Right atrium auricular region (tissue), 2 donors: ENCODE measurements at regions not wholly inside any gene's neighbourhood (a gene's known extent, or its start where the extent isn't known, plus 50 kb on each side); places are given as distances from the start of the nearest gene placed in this dataset.
"Not testable (repeated sequence)": the region's sequence is repeated elsewhere in the genome, so short reads cannot be mapped to it uniquely, and the experiment has no call there.

ENCODE experiments used
- DNase-seq: peaks from one replicate; pipeline ENCODE4 v3.0.0-alpha.2; 2019; ENCODE audit warnings: low spot score
- H3K27ac ChIP-seq, 2 donors: fragments of 200-600 bp; sonication (generic); 1 replicate in 1 of 2; 2 replicates in 1 of 2; pipeline ENCODE4 v1.5.1; 2016 to 2019
- H3K27me3 ChIP-seq, 2 donors: fragments of 200-600 bp; sonication (generic); one replicate each; pipeline versions ENCODE4 v1.5.1 to v1.6.0; 2017 to 2019
- H3K36me3 ChIP-seq: fragments of 200-600 bp; sonication (generic); one replicate; pipeline ENCODE4 v1.5.1; 2016
- H3K4me1 ChIP-seq, 2 donors: fragments of 200-600 bp; sonication (generic); one replicate each; pipeline versions ENCODE4 v1.5.1 to v1.6.0; 2017 to 2019
- H3K4me3 ChIP-seq, 2 donors: fragments of 200-600 bp; sonication (generic); 1 replicate in 1 of 2; 2 replicates in 1 of 2; pipeline ENCODE4 v1.5.1; 2017 to 2019; ENCODE audit warnings: mild to moderate bottlenecking in 1 of 2, moderate library complexity in 1 of 2
- H3K9me3 ChIP-seq, 2 donors: fragments of 200-600 bp; sonication (generic); one replicate each; pipeline ENCODE4 v1.5.1; 2019
- TF ChIP-seq, protein P1 (sequence below), 2 donors: fragments of 200-600 bp; sonication (generic); IDR thresholded peaks; one replicate each; pipeline ENCODE4 v1.5.1; 2019; ENCODE audit warnings: antibody characterized with exemption in 2 of 2

DNA sequence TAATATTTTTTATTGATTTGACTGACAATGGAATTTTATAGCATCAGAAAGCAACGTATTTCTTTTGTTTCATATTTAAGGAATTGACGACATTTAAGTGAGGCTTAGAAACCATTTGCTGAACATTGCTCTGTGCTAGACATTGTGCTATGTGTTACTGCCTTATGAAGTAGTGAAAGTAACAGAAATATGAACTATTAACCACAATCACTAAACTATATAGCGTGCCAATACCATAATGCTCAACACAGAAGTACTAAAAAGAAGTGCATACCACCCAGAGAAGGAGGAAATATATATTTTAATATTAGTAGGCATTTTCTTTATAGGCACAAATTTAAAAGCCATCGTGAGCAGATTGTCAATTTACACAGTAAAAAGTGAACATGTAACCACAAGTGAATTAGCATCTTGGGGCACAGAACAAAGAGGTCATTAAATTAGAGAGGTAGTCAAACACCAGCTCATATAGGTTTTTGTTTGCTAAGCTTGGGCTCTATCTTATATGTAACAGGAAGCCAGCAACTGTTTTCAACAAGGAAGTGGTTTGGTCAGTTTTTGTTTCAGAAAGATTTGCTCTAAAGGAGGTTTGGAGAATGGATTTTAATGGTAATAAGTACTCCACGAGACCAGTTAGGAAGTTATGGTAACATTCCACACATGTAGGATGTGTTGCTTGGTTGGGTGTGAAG lies 270.7 kb downstream of the GRXCR1 start:
- no peaks in the 10 kb centered on the region for H3K9me3 ChIP-seq
- H3K27ac ChIP-seq: no peak overlapping the region
- DNase-seq: no peak
- H3K27me3 ChIP-seq: no peaks in the 10 kb centered on the region
- TF ChIP-seq, protein P1, sequence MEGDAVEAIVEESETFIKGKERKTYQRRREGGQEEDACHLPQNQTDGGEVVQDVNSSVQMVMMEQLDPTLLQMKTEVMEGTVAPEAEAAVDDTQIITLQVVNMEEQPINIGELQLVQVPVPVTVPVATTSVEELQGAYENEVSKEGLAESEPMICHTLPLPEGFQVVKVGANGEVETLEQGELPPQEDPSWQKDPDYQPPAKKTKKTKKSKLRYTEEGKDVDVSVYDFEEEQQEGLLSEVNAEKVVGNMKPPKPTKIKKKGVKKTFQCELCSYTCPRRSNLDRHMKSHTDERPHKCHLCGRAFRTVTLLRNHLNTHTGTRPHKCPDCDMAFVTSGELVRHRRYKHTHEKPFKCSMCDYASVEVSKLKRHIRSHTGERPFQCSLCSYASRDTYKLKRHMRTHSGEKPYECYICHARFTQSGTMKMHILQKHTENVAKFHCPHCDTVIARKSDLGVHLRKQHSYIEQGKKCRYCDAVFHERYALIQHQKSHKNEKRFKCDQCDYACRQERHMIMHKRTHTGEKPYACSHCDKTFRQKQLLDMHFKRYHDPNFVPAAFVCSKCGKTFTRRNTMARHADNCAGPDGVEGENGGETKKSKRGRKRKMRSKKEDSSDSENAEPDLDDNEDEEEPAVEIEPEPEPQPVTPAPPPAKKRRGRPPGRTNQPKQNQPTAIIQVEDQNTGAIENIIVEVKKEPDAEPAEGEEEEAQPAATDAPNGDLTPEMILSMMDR (IDR thresholded peaks at IDR 0.05): no peak
- H3K4me3 ChIP-seq: no peak overlapping the region
- no peaks in the 10 kb centered on the region for H3K4me1 ChIP-seq
- no peaks in the 10 kb centered on the region for H3K36me3 ChIP-seq

DNA sequence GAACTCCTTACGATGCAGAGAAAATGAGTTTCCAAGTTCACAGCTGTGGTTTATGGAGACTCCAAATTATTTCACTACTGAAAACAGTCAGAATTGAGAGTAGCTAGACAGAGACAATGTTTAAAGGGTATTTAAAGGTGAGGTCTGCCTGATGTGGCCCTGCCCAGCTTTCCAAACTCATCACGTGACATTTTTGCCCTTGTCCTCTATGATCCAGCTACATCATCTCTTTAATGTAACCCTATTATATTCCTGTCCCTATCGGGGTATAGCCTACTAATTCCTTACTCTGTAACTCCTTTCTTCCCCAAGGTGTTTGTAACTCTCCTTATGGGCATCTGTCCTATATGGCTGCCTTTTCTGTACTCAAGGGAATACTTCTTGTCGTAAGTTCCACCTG lies 297.2 kb downstream of the GRXCR1 start:
- H3K36me3 ChIP-seq: no peaks in the 10 kb centered on the region
- no peaks in the 10 kb centered on the region for H3K9me3 ChIP-seq
- H3K27me3 ChIP-seq: no peaks in the 10 kb centered on the region
- H3K27ac ChIP-seq: no peak overlapping the region
- no peak for DNase-seq
- H3K4me3 ChIP-seq: no peak overlapping the region
- TF ChIP-seq, protein P1 (IDR thresholded peaks at IDR 0.05): no peak
- H3K4me1 ChIP-seq: no peaks in the 10 kb centered on the region

DNA sequence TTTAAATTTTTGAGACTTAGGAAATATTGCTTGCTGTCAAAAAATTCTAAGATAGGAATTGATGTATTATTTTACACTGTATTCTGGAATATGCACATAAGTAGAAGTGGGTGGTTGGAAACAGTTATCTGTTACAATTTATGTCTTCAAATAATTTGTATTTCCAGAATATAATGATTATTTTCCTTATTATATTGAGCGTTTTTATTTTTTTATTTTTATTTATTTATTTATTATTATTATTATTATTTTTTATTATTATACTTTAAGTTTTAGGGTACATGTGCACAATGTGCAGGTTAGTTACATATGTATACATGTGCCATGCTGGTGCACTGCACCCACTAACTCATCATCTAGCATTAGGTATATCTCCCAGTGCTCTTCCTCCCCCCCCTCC lies 320.1 kb downstream of the GRXCR1 start:
- H3K9me3 ChIP-seq, H3K27ac ChIP-seq, H3K4me3 ChIP-seq, H3K27me3 ChIP-seq, H3K4me1 ChIP-seq, DNase-seq, H3K36me3 ChIP-seq: not testable (repeated sequence)

DNA sequence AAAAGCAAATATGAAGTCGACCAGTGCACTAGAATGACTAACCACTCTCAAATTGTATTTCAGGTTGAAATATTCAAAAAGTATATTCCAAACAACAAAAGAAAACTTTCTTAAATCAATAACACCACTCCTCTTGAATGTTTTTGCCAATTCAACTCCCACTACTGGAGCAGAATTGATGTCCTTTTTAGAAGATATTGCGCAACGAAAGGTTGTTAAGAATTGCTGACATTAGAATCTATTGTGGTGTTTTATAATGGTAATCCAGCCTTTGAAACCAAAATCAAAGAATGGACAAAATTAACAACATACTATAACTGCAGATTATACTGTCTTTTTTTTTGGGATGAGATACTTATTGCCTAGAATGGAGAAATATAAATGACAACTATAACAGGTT lies 331.3 kb downstream of the GRXCR1 start:
- TF ChIP-seq, protein P1 (IDR thresholded peaks at IDR 0.05): no peak
- no peak for DNase-seq
- Histone ChIP-seq H3K27me3 (no peaks in the 10 kb centered on the region), H3K27ac (no peak overlapping the region), H3K9me3 (no peaks in the 10 kb centered on the region), H3K36me3 (no peaks in the 10 kb centered on the region), H3K4me1 (no peaks in the 10 kb centered on the region), H3K4me3 (no peak overlapping the region)

DNA sequence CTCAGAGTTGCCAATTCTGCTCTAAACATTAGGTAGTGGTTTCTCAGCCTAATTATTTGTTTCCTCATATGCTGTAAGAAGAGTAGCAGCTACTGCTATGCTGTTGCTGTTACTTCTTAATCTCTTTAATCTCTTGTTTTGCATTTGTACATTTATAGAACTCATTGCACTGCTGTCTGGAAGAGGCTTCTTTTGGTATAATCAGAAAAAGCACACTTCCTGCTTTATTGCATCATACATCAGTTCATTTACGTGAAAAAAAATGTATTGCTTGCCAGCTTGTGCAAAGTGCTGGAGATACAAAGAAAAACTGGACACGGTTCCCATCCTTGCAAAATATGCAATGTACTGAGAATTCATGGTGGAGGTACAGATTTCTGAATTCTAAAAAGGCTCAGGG lies 332.0 kb downstream of the GRXCR1 start:
- H3K4me3 ChIP-seq: no peak overlapping the region
- no peak overlapping the region for H3K27ac ChIP-seq
- DNase-seq: no peak
- no peaks in the 10 kb centered on the region for H3K9me3 ChIP-seq
- H3K36me3 ChIP-seq: no peaks in the 10 kb centered on the region
- no peaks in the 10 kb centered on the region for H3K4me1 ChIP-seq
- H3K27me3 ChIP-seq: no peaks in the 10 kb centered on the region
- TF ChIP-seq, protein P1 (IDR thresholded peaks at IDR 0.05): no peak

DNA sequence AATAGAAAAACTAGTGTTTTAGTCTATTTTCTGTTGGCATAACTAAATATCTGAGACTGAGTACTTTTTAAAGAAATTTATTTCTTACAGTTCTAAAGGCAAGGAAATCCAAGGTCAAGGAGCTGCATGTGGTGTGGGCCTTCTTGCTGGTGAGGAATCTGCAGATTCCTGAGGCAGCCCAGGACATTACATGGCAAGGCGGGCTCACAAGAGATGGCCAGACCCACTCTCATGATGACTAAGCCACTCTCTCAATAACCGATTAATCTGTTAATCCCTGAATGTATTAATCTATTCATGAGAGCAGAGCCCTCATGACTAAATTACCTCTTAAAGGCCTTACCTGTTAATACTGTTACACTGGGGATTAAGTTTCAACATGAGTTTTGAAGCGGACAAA lies 340.8 kb downstream of the GRXCR1 start:
- no peak overlapping the region for H3K4me3 ChIP-seq
- no peaks in the 10 kb centered on the region for H3K4me1 ChIP-seq
- no peak overlapping the region for H3K27ac ChIP-seq
- no peaks in the 10 kb centered on the region for H3K27me3 ChIP-seq
- no peak for DNase-seq
- no peaks in the 10 kb centered on the region for H3K9me3 ChIP-seq
- no peaks in the 10 kb centered on the region for H3K36me3 ChIP-seq
- TF ChIP-seq, protein P1 (IDR thresholded peaks at IDR 0.05): no peak
